Suprapubic skin (tissue), 4 donors: ENCODE measurements at regions not wholly inside any gene's neighbourhood (a gene's known extent, or its start where the extent isn't known, plus 50 kb on each side); places are given as distances from the start of the nearest gene placed in this dataset.

Experiments used
- DNase-seq, 2 donors: peaks; one replicate each; pipeline ENCODE4 v3.0.0-alpha.2; 2019; ENCODE audit warnings: low spot score in 2 of 2
- H3K27ac ChIP-seq: fragments of 200-600 bp; sonication (generic); one replicate; pipeline ENCODE4 v1.5.1; 2019
- H3K27me3 ChIP-seq: fragments of 200-600 bp; sonication (generic); one replicate; pipeline ENCODE4 v1.5.1; 2019
- H3K36me3 ChIP-seq: fragments of 200-600 bp; sonication (generic); one replicate; pipeline ENCODE4 v1.5.1; 2019
- H3K4me1 ChIP-seq: fragments of 200-600 bp; sonication (generic); one replicate; pipeline ENCODE4 v1.5.1; 2019
- H3K4me3 ChIP-seq: fragments of 200-600 bp; sonication (generic); one replicate; pipeline ENCODE4 v1.5.1; 2019; ENCODE audit warnings: mild to moderate bottlenecking
- H3K9me3 ChIP-seq: fragments of 200-600 bp; sonication (generic); one replicate; pipeline ENCODE4 v1.5.1; 2019
- EP300 ChIP-seq: sonication (generic); formaldehyde crosslinking; IDR thresholded peaks from one replicate; pipeline ENCODE4 v1.6.1; 2017; ENCODE audit warnings: antibody characterized with exemption
- POLR2A ChIP-seq, 2 donors: fragments of 450-650 bp; IDR thresholded peaks; one replicate each; pipeline ENCODE4 v1.6.1; 2017; ENCODE audit warnings: antibody characterized with exemption in 2 of 2, mild to moderate bottlenecking in 2 of 2, moderate library complexity in 2 of 2
- POLR2AphosphoS5 ChIP-seq, 3 donors: sonication (generic); formaldehyde crosslinking; IDR thresholded peaks; one replicate each; pipeline ENCODE4 v1.6.1; 2017; ENCODE audit warnings: antibody characterized with exemption in 3 of 3
- WGBS: methylation state at CpG from one replicate; pipeline ENCODE4 v1.1.5; 2018; 5-methylcytosine and 5-hydroxymethylcytosine counted together
- TF ChIP-seq, protein P1 (sequence below), 2 donors: fragments of 200-600 bp in 1 of 2; fragments of 450-650 bp in 1 of 2; sonication (generic) in 1 of 2; IDR thresholded peaks; one replicate each; pipeline ENCODE4 v1.5.1; 2016 to 2019; ENCODE audit warnings: antibody characterized with exemption in 2 of 2, mild to moderate bottlenecking in 1 of 2, moderate library complexity in 1 of 2

DNA sequence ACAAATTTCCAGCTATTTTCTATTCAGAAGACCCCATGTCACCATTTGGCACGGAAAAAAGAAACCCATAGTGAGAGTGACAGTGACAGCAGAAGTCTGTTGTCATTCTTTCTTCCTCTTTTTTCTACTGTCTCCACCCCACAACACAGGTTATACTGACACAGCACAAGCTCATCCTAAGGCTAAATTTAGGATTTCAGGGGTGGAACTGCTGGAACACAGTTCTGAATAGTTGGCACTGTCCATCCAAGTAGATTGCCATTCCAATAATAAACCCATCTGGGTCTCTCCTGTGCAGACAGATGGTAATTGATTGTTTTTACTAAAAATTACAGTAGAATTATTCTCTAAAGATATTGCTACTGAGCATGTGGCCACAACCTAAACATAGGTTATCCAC, 95.2 kb upstream of the C11orf87 start:
- DNase-seq, result no peak
- no peaks in the 10 kb centered on the region for H3K9me3 ChIP-seq
- H3K4me3 ChIP-seq, result no peak overlapping the region
- TF ChIP-seq POLR2A (IDR thresholded peaks at IDR 0.05) (no peak), EP300 (no peak), POLR2AphosphoS5 (IDR thresholded peaks at IDR 0.05) (no peak)
- TF ChIP-seq, protein P1, sequence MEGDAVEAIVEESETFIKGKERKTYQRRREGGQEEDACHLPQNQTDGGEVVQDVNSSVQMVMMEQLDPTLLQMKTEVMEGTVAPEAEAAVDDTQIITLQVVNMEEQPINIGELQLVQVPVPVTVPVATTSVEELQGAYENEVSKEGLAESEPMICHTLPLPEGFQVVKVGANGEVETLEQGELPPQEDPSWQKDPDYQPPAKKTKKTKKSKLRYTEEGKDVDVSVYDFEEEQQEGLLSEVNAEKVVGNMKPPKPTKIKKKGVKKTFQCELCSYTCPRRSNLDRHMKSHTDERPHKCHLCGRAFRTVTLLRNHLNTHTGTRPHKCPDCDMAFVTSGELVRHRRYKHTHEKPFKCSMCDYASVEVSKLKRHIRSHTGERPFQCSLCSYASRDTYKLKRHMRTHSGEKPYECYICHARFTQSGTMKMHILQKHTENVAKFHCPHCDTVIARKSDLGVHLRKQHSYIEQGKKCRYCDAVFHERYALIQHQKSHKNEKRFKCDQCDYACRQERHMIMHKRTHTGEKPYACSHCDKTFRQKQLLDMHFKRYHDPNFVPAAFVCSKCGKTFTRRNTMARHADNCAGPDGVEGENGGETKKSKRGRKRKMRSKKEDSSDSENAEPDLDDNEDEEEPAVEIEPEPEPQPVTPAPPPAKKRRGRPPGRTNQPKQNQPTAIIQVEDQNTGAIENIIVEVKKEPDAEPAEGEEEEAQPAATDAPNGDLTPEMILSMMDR (IDR thresholded peaks at IDR 0.05), result no peak
- H3K27ac ChIP-seq, result no peak overlapping the region
- WGBS, result 59% methylated on average over 1 of the region's 1 CpG
- no peaks in the 10 kb centered on the region for H3K36me3 ChIP-seq
- H3K4me1 ChIP-seq, result no peaks in the 10 kb centered on the region
- no peaks in the 10 kb centered on the region for H3K27me3 ChIP-seq

DNA sequence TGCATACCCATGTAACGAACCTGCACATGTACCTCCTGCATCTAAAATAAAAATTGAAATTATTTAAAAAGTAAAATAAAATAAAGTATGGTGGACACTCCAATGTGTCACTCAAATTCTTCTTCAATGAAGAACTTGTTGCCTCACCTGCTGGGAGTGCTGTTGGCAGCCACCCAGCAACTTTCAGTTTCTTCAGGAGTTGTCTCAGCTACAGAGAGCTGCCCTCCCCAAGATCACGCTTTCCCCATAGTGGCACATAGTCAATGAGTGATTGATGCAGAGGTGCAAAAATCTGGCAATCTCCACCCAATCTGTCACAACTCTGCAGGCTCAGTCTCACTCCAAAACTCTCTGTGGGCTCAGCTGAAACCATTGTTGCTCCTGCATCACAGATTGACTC, 92.3 kb upstream of the C11orf87 start:
- TF ChIP-seq, protein P1 (IDR thresholded peaks at IDR 0.05), result no peak
- TF ChIP-seq POLR2A (IDR thresholded peaks at IDR 0.05) (no peak), POLR2AphosphoS5 (IDR thresholded peaks at IDR 0.05) (no peak), EP300 (no peak)
- no peak for DNase-seq
- Histone ChIP-seq H3K9me3 (no peaks in the 10 kb centered on the region), H3K4me1 (no peaks in the 10 kb centered on the region), H3K27ac (no peak overlapping the region), H3K4me3 (no peak overlapping the region), H3K27me3 (no peaks in the 10 kb centered on the region), H3K36me3 (no peaks in the 10 kb centered on the region)
- 74% methylated on average over 2 of the region's 2 CpGs for WGBS

DNA sequence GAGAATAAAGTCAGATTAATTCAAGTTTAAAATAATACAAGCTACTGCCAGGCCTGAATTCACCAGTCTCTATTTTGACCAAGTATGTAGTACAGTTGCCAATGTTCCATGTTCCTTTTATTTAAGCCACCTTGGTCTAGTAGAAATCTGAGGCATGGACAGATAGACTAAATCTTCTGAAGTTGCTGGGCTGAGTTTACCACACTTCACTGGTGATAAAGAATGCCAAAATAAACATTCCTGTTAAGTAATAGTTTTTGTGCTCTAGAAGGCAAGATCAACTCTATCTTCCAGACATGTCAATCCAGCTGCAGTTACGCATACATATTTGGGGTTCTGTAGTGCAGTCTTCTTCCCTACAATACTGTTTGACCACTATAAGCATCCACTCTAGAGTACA, 83.9 kb upstream of the C11orf87 start:
- DNase-seq, result no peak
- Histone ChIP-seq H3K36me3 (no peaks in the 10 kb centered on the region), H3K9me3 (no peaks in the 10 kb centered on the region), H3K4me1 (no peaks in the 10 kb centered on the region), H3K27me3 (no peaks in the 10 kb centered on the region), H3K27ac (no peak overlapping the region), H3K4me3 (no peak overlapping the region)
- WGBS, result 100% methylated on average over 1 of the region's 1 CpG
- TF ChIP-seq POLR2A (IDR thresholded peaks at IDR 0.05), result no peak
- TF ChIP-seq EP300, result no peak
- TF ChIP-seq, protein P1 (IDR thresholded peaks at IDR 0.05), result no peak
- TF ChIP-seq POLR2AphosphoS5 (IDR thresholded peaks at IDR 0.05), result no peak

DNA sequence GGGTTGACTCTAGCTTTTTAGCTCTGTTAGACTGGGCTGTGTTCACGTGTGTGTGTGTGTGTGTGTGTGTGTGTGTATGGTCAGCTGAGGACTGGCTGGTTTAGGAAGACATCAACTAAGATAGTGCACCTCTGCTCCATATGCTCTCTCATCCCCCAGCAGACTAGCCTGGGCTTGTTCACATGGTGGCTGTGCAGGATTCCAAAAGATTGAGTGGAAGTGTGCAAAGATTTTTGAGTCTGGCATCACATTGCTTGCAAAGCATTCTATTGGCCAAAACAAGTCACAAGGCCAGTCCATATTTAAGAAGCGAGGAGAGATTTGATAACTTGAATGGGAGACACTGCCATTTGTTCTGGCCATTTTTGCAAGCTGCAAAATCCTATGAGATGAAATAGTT, 79.7 kb upstream of the C11orf87 start:
- WGBS, result 84% methylated on average over 2 of the region's 2 CpGs
- Histone ChIP-seq H3K27ac (no peak overlapping the region), H3K9me3 (no peaks in the 10 kb centered on the region), H3K27me3 (no peaks in the 10 kb centered on the region), H3K4me1 (no peaks in the 10 kb centered on the region), H3K4me3 (no peak overlapping the region), H3K36me3 (no peaks in the 10 kb centered on the region)
- DNase-seq, result no peak
- TF ChIP-seq POLR2AphosphoS5 (IDR thresholded peaks at IDR 0.05), result no peak
- TF ChIP-seq, protein P1 (IDR thresholded peaks at IDR 0.05), result no peak
- TF ChIP-seq EP300, result no peak
- no peak for TF ChIP-seq POLR2A (IDR thresholded peaks at IDR 0.05)

DNA sequence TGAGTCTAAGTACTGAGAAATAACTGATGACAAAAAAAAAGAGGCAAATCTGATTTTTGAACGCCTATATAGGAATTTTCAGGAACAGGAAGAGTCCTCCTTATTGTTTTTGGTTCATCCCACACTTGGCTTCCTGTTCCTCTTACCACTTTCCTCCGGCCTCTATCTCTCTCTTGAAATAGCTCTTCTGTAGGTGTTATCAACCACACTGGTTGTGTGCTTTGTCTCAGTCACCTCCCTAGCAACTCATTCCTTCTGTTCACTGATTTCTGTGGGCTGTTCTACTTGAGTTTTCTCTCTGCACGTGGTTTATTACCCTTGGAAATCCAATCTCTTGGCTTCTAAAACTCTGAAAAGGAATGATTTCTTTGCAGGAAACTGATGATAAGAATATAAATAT, 78.7 kb upstream of the C11orf87 start:
- no peak overlapping the region for H3K4me3 ChIP-seq
- H3K27ac ChIP-seq, result no peak overlapping the region
- DNase-seq, result no peak
- no peaks in the 10 kb centered on the region for H3K9me3 ChIP-seq
- no peaks in the 10 kb centered on the region for H3K4me1 ChIP-seq
- 59% methylated on average over 3 of the region's 3 CpGs for WGBS
- no peaks in the 10 kb centered on the region for H3K27me3 ChIP-seq
- H3K36me3 ChIP-seq, result no peaks in the 10 kb centered on the region
- TF ChIP-seq POLR2AphosphoS5 (IDR thresholded peaks at IDR 0.05) (no peak), POLR2A (IDR thresholded peaks at IDR 0.05) (no peak), EP300 (no peak)
- TF ChIP-seq, protein P1 (IDR thresholded peaks at IDR 0.05), result no peak
